ENCODE measurements at regions not wholly inside any gene's neighbourhood (a gene's known extent, or its start where the extent isn't known, plus 50 kb on each side); places are given as distances from the start of the nearest gene placed in this dataset.

GRCh38 chr6:117078624-117079023 is 186.7 kb upstream of the VGLL2 start:
- peak; percentile 74 for DNase-seq

- DNase-seq, result no peak
Observed at GRCh38 chr6:117079951-117080350, 185.4 kb upstream of the VGLL2 start.

GRCh38 chr6:117089604-117090003 is 175.8 kb upstream of the VGLL2 start:
- DNase-seq, result no peak

- DNase-seq, result no peak
Observed at GRCh38 chr6:117110146-117110545, 155.2 kb upstream of the VGLL2 start.

DNA sequence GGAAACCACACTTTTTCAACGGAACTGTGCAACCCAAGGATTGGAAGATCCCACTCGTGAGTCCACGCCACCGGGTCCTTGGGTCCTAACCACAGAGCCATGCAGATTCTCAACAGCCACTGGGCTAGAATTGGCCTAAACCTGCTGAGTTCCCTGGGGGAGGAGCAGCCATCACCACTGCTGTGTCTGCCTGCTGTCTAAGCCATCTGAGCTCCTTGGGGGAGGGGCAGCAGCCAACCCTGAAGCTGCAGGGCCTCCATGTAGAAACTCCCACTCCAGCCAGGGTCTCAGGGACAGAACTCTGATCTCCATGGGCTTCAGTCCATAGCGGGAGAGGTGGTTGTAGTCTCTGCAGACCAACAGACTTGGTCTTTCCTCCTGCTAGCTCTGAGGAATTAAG is 154.6 kb upstream of the VGLL2 start:
- DNase-seq, result no peak

DNA sequence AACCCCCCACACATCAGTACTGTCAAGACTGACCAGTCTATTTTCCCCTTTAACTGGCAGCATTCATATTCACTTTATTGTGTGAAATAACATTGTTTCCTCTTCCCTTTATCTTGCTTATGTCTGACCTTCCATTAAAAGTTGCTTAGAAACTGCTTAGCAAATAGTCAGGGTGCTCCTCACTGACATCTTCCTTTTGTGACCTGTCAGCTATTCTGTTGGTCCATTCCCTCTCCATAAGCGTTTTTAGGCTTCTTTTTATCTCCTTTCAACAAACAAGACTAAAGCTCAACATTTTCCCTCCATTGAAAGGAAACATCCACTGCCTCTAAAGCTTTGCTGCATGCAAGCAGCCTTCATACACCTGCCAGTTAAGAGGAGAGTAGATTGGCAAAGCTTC is 147.7 kb upstream of the VGLL2 start:
- no peak for DNase-seq

- DNase-seq, result no peak
Observed at GRCh38 chr6:117118490-117118889, 146.9 kb upstream of the VGLL2 start.

GRCh38 chr6:117126213-117126612 is 139.1 kb upstream of the VGLL2 start:
- no peak for DNase-seq

- no peak for DNase-seq
Observed at GRCh38 chr6:117128052-117128451, 137.3 kb upstream of the VGLL2 start.

- no peak for DNase-seq
Observed at GRCh38 chr6:117130125-117130524, 135.2 kb upstream of the VGLL2 start.

DNA sequence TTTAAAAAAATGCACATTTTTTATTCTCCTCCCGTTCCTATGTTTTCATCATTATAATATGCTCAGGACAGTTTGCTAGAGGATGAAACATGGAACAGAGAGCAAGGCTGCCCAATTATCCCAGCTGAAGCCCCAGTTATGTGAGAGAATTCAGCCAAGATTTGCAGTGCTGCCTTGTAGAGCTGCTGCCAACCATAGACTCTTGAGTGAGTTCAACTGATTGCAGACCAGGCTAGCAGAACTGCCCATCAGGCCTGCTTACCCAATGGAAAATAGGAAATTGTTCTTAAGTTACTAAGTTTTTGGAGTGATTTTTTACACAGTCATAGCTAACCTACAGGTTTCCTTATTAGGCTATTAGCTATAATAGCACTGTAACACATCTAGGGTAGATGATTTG is 128.7 kb upstream of the VGLL2 start:
- DNase-seq, result no peak

DNA sequence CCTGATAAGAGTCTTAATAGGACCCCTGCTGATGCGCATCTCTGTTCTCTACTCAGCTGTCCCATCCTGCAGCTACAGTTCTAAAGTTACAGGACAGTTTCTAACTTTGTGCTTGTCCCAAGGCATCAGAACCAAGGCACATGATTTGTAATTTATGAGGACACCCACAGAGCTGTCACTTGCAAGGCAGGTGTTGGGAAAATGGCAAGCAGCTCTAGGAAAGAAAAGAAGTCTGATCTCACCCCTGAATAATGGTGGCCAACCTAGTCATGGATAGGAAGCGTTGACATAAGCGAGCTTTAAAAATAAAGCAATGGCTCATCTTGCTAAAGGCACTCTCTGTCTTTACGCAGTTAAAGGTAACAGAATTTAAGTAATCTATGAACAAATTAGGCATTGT is 127.6 kb upstream of the VGLL2 start:
- DNase-seq, result no peak

GRCh38 chr6:117138425-117138824 is 126.9 kb upstream of the VGLL2 start:
- DNase-seq, result no peak

GRCh38 chr6:117138920-117139319 is 126.4 kb upstream of the VGLL2 start:
- no peak for DNase-seq

- no peak for DNase-seq
Observed at GRCh38 chr6:117142142-117142541, 123.2 kb upstream of the VGLL2 start.

DNA sequence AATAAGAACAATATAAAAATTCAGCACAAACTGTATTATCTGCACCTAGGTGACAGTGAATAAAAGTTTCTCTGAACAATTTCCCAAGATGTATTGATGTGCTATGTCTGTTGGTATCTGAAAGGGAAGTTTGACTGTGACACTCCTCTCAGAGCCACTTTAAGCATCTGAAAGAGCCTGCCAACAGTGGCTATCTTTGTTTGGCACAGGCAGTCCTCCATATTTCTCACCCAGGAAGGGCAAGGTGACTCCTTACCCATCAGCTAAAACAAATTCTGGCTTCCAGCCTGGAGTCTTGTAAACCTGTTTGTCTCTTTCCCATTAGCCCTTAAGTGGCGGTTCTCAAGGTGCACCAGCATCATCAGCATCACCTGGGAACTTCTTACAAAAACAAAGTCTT is 122.4 kb upstream of the VGLL2 start:
- no peak for DNase-seq

GRCh38 chr6:117143647-117144046 is 121.7 kb upstream of the VGLL2 start:
- no peak for DNase-seq

- DNase-seq, result no peak
Observed at GRCh38 chr6:117145940-117146339, 119.4 kb upstream of the VGLL2 start.

DNA sequence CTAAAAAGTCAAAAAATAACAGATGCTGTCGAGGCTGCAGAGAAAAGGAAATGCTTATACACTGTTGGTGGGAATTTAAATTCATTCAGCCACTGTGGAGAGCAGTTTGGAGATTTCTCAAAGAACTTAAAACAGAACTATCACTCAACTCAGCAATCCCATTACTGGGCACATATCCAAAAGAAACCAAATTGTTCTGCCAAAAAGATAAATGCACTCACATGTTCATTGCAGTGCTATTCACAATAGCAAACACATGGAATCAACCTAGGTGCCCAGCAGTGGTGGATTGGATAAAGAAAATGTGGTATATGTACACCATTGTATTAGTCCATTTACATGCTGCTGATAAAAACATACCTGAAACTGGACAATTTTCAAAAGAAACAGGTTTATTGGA is 116.0 kb upstream of the VGLL2 start:
- DNase-seq, result no peak

- no peak for DNase-seq
Observed at GRCh38 chr6:117156741-117157140, 108.6 kb upstream of the VGLL2 start.

GRCh38 chr6:117157448-117157847 is 107.9 kb upstream of the VGLL2 start:
- DNase-seq, result no peak

DNA sequence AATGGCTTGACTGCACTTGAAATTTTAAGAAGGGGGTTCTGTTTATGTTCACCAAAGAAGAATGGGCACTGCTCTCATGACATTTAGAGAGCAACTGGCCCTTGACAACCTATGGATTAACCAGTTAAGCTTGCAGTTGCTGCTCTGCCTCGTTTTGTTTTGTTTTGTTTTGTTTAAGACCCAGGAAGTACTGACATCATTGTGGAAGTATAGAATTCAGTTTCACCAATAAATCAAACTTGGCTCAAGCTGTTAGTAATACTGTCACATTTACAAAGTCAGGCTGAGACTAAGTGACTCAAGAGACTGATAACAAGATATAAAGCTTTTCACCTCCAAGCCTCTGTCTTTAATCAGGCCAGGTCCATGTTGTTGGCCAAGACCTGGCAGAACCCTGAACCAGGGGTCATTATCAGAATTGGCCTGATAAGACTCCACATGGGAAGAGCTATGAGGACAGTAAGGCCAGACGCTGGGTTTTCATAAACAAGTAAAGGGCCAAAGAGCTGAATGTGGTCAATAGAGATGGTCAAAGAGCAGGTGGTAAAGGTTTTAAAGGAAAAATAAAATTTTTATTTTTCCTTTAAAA is 99.4 kb upstream of the VGLL2 start:
- DNase-seq, result no peak

DNA sequence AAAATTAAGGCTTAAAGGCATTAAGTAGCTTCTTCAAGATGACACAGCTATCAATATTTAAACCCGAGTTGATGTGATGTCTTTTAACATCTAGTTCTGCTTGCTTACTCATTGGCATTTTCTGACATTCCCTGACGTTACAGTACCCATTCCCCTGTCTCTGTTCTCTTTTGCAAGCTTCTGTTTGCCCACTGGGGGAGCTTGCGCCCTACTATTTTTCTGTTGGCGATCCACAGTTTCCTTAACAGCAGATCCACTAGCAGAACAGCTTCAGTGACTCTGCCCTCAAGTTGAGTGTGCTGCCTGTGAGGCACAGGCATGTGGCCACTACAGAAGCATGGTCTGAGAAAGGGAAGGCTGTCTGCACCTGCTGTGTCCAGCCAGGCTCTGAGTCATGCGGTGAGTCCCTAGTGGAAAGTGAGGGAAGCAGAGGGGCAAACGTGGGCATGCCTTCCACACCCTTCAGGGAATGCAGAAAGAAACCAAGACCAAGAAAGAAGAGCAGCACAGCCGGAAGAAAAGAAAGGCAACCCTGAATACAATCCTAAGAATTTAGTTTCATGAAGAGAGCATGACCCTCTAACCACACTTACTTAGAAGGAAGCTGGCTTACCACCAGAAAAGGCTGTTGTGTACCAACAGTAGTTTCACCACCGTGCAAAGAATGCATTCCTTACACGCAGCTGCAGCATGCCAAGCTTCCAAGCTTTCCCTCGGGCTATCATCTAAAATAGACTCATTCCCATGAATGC is 97.7 kb upstream of the VGLL2 start:
- no peak for DNase-seq

DNA sequence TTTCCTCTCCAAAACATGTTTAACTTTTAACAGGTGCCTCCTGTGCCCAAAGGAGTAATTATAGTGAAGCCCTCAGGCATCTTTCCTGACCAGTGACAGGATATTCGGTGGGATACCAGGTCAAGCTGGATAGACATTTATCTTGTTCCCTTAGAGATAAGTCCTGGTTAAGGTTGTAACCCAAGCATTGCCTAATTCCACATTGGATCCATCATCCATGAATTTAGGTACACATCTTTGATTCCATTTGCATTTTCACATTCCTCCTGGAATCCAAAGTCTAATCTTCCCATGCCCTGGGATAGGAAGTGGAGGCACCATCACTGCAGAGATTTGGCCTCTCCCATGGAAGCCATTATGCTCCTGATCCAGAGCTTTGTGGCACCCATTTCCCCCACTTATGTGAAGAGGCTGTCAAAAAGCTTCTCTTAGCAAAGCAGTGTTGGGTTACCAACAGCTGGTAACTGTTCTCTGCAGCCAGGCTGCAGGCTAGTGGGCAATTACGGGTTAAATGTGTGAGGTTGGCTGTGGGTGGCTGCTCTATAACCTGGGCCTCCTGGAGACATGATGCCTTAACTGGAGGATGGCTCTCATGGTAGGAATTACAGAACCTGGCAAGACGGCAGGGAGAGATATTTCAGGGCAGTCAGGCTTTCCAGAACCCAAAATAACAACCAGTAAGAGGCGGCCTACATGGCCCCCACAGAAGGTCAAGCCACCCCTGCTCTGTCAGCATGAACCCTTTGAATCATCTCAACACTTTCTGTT is 96.9 kb upstream of the VGLL2 start:
- DNase-seq, result no peak
